Stimulated activated CD4-positive, alpha-beta T cell treated with anti-CD3 and anti-CD28 coated beads, Interleukin-15, amount 100 ng/mL, for 24 hours (primary cell): ENCODE measurements at regions not wholly inside any gene's neighbourhood (a gene's known extent, or its start where the extent isn't known, plus 50 kb on each side); places are given as distances from the start of the nearest gene placed in this dataset.

Source experiments
- DNase-seq: peaks from one replicate; pipeline ENCODE4 v3.0.0-alpha.2; 2020

DNA sequence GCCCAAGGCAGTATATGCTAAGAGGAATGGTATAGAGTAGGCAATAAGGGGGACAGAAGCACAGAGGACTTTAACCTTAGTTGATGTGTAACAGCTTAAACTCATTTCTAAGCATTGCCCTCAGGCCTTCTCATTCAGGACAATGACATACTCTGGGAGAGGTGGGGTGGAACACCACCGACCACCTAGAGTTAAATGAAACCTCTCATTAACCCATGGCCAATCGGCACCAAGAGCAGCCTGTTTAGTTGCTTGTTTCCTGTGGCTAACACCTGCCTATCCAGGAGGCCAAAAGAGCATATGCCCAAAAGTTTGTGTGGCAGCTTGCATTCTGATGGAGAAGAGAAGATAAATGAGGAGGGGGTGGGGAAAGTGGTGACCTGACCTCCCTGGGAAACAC, 50.0 kb downstream of the PABIR2 start:
- no peak for DNase-seq

- DNase-seq: no peak
Measured at GRCh38 chrX:134746410-134746785, 50.6 kb downstream of the PABIR2 start.

- no peak for DNase-seq
Measured at GRCh38 chrX:134745636-134746409, 51.2 kb downstream of the PABIR2 start.

- no peak for DNase-seq
Measured at GRCh38 chrX:134743091-134743490, 53.9 kb downstream of the PABIR2 start.

DNA sequence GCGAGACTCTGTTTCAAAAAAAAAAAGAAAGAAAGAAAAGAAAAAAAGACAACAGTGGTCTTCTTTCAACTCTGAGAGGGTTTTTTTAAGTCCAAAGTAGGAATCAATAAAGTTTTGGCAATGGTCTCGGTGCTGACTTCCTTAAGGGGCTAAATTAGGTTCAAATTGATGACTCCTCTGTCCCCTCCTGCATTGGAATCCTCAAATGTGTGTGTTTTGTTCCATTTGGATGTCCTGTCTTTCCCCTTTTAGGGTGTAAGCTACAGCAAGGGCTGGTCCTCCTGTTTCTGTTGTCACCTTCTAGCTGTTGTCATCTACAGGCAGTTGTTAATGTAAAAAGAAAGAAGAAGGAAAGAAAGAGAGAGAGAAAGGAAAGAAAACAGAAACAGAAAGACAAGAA, 54.4 kb downstream of the PABIR2 start:
- DNase-seq: no peak

DNA sequence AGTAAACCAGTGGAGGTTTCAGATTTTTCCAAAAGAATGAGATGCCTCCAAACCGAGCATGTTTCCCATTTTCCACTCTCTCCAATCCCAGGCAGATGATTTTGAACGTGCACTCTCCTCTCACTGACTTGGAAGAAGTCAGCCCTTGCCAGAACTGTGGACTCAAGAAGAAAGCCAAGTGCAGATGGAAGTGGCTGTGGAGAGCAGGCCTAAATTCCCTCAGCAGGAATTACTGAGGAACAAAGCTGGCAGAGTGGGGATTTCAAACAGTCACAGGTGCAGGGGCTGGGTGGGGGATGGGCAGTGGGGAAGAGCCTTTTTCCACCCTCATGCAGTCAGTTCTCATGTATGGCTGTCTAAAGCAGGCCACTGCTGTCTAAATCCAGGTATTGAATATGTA, 55.3 kb downstream of the PABIR2 start:
- DNase-seq: no peak

DNA sequence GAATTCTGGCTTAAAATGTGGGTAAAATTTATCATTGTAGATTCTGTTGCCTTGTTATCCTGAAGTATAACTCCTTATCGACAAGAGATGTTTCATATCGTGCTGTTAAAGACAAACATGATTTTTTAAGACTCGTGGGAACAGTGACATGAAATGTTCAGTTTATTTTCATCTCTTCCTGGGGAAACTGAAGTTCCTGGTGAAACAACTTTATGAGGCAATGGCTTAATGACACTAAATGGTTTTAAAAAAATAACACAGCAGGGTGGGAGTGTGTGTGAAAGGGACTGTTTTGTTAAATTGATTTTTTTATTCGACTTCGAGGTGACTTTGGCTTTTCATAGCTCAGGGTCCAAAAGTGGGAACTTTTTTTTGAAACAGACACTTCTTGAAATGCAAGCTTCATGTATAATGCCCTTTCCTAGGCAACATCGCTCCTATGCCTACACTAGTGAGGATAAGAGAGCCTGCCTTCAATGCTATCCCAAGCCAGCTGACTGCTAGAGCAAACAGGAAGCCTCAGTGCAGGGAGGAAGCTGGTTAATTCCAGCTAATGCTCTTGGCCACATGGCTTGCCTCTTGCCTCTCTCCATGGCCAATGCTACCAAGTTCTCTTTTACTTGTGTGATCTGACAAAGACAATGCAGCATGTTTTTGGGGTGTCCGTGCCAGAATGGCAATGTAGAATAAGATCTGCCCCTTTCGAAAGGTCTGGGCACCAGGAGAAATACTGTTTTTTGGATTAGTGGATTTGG, 57.8 kb downstream of the PABIR2 start:
- DNase-seq: no peak

DNA sequence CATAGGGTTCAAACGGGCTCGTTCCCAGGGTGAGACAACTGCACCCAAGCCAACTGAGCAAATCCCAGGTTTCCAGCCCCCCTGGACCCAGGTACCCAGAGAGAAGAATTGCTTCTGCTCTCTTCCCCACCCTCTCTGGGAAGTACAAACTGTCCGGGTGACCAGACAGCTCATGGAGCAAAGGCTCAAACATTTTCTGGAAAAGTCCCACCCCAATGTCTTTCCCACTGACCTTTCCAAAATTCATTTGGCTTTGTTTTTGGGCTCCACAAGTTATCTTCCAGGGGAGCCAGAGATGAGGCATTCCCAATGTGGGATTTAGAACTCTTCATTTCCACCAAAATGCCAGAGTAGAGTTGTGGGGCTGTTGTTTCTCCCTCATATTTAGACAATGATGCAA, 58.6 kb downstream of the PABIR2 start:
- DNase-seq: no peak

- DNase-seq: no peak
Measured at GRCh38 chrX:134737721-134738369, 59.2 kb downstream of the PABIR2 start.

- no peak for DNase-seq
Measured at GRCh38 chrX:134737061-134737460, 59.9 kb downstream of the PABIR2 start.

DNA sequence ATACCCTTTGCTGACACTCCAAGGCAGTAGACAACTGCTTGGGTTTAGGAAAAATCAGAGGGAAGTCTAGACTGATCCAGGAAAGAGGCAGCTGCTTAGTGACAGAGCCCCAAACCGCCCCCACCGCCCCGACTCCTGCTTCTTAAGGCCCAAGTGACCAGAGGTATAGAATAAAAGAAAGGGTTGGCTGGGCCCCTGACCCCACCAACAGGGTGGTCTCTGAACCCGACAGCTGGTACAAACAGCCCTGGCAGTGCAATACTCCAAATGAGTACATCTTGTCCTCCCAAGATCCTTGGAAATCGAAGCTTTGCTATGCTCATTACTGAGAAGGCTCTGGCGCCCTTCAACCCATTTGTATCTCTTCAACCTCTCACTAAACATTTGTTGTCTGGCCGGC, 60.6 kb downstream of the PABIR2 start:
- DNase-seq: no peak

- no peak for DNase-seq
Measured at GRCh38 chrX:134735015-134735414, 62.0 kb downstream of the PABIR2 start.

DNA sequence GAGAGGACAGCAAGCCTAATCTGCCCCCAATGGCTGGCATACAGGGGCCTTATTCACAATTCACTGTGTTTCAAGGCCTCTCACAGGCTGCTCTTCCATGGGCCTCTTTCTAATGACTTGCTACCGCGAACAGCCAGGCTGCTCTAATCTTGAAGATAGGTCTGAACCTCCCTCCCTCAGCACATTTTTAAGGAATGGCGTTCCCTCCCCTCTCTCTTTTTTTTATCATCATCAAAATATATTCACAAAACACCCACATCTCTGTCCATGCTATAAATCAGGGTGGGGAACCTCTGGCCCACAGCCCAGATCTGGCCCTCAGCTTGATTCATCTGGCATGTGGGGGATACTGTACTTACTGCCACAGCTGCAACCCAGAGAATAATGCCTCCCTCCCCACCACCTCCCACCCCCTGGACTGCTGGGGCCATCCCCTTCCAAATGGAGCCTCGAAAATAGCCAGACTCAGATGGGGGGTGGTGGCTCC, 62.5 kb downstream of the PABIR2 start:
- no peak for DNase-seq

GRCh38 chrX:134733591-134733990, 63.4 kb downstream of the PABIR2 start:
- no peak for DNase-seq

DNA sequence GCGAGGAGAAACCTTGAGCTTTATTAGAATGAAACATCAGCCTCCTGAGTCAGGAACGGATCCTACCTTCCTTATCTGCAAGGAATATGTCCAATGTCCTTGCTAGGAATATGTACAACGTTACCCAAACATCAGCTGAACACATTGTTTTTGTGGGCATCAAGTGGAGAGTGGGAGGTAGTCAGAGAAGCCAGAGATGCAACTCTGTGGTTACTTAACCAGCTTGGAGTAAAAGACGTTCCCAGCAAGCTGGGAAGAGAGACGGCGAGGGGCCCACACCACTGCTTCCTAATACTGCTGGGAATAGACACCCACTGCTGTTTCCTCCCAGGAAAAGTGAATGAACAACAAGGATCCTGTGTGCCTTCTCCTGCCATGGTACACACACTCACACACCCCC, 64.3 kb downstream of the PABIR2 start:
- no peak for DNase-seq

GRCh38 chrX:134732152-134732551, 64.9 kb downstream of the PABIR2 start:
- no peak for DNase-seq

DNA sequence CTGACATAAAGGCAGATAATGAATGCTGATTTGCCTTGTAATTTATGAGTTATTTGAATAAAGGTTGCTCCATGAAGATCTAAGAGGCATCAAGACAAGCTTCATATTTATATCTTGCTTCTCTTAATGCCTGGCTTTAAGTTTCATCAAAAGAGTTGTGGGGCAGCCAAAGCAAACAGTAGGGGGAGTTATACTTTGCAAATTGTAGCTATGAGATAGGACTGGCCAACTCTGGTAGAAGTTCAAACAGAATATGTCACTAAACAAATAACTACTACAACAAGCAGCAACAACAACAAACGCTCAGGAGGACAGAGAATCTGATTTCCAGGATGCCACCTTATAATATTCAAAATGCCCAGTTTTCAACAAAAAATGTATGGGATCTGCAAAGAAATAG, 69.1 kb upstream of the PLAC1 start:
- DNase-seq: no peak

DNA sequence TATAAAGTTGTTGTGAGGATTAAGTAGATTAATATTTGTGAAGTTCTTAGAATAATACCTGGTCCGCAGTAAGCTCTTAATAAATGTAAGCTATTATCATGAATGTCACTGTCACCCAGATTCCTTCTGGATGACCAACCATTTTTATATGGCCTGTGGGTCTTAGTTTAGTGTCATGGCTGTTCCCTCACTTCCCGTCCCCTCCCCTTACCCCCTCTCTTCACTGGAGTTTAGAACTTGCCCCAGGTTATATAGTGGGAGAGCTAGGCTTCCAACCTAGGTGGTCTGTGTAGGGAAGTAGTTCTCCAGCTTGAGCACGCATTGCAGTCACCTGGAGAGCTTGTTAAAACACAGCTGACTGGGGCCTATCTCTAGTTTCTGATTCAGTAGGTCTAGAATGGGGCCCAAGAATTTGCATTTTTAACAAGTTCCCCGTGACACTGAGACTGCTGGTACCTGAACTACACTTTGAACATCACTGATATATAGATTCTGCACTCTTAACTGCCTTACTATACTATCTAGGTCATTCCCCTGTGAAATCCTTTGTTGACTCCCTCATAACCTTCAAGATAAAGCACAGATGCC, 66.9 kb upstream of the PLAC1 start:
- no peak for DNase-seq

- no peak for DNase-seq
Measured at GRCh38 chrX:134721766-134722532, 63.7 kb upstream of the PLAC1 start.

- DNase-seq: peak; percentile 58
Measured at GRCh38 chrX:134718966-134719317, 60.7 kb upstream of the PLAC1 start.

GRCh38 chrX:134718105-134718965, 60.1 kb upstream of the PLAC1 start:
- DNase-seq: no peak

DNA sequence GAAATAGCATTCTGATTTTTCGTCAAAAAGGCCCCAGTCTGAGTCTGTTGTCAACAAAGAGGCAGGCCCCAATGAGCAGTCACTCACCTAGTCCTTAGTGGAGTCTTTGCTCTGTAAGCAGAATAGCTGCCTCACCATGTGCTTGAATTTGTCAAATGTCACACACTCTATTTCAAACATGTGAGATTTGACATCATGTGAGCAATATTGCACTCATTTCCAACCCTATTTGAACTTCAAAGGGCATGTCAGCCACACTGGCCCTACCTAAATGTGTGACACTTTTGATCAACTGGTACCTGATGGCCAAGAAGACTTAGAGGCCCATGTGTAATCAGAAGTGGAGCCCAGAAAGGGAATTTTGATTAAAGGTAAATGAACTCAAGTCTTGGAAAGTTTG, 59.4 kb upstream of the PLAC1 start:
- DNase-seq: no peak
